HG02642 (cell line): ENCODE measurements at regions not wholly inside any gene's neighbourhood (a gene's known extent, or its start where the extent isn't known, plus 50 kb on each side); places are given as distances from the start of the nearest gene placed in this dataset.
"Not testable (repeated sequence)": the region's sequence is repeated elsewhere in the genome, so short reads cannot be mapped to it uniquely, and the experiment has no call there.

Experiments used
- ATAC-seq: cut with Tn5 transposase; IDR thresholded peaks from one replicate; pipeline ENCODE4 v1.9.1; 2021; ENCODE audit warnings: mild to moderate bottlenecking; ENCODE audit not compliant: unreplicated experiment, poor library complexity

GRCh38 chr4:137966504-137966903, 275.6 kb downstream of the SLC7A11 start:
- ATAC-seq = no peak

DNA sequence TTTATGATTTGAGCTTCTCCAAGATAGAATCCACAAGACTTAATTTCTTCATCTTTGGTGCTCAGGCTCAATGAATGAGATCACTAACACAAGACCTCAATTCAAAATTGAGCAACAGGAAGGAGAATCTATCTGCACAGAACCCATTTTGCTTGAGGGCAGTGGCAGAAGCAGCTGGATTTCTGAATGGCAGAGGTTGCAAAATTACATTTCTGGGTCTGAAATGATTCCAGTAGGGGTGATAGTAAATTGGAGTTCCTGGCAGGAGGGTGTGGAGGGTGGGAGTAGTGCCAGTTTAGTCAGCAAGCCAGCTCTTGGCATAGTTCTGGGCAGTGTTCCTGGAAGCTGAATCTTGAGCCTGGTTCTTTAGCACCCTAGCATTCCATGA, 281.1 kb downstream of the SLC7A11 start:
- no peak for ATAC-seq

- ATAC-seq = no peak
Measured at GRCh38 chr4:137960371-137961050, 281.6 kb downstream of the SLC7A11 start.

GRCh38 chr4:137957806-137958205, 284.3 kb downstream of the SLC7A11 start:
- no peak for ATAC-seq

DNA sequence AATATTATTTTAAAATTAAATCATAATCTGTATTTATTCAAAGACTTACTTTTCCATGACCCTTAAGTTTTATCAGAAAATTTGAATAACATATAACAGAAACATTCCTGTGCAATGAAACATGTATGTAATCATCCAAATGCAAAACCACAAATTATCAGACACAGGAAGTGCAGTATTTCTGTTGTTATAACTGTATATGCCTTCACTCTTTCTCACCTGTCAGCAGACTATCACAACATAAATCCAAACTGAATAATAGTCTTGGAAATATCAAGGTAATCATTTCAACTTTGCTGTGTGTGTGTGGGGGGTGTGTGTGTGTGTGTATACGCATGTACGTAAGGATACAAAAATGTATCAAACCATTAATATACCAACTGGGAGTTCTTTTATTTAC, 285.9 kb downstream of the SLC7A11 start:
- ATAC-seq = no peak

DNA sequence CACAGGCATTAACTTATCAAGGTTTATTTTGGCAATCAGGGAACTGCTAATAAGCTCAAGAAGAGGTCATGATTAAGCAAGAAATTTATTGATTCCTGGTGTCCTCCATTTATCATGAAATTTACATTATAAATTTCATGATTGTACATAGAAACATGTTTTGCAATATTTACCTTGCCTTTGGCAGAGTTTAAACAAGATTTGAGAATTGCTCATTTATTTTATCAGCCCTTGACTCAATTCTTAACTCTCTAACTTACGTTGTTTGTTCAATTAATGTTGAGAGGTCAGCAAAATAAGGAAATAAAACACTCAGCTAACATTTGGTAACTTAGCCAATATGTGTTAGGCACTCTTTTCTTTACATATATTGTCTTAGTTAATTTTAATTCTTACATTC, 286.6 kb downstream of the SLC7A11 start:
- no peak for ATAC-seq

GRCh38 chr4:137952116-137952515, 290.0 kb downstream of the SLC7A11 start:
- ATAC-seq = no peak

GRCh38 chr4:137950286-137950685, 291.9 kb downstream of the SLC7A11 start:
- ATAC-seq = no peak

DNA sequence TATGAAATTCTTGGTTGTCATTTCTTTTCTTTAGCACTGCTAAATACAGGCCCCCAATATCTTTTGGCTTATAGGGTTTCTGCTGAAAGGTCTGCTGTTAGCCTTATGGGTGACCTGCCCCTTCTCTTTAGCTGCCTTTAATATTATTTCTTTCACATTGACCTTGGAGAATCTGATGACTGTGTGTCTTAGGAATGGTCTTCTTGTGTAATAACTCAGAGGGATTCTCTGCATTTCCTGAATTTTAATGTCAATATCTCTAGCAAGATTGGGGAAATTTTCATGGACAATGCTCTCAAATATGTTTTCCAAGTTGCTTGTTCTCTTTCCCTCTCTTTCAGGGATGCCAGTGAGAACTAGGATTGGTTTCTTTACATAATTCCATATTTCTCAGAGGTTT, 292.4 kb downstream of the SLC7A11 start:
- no peak for ATAC-seq

DNA sequence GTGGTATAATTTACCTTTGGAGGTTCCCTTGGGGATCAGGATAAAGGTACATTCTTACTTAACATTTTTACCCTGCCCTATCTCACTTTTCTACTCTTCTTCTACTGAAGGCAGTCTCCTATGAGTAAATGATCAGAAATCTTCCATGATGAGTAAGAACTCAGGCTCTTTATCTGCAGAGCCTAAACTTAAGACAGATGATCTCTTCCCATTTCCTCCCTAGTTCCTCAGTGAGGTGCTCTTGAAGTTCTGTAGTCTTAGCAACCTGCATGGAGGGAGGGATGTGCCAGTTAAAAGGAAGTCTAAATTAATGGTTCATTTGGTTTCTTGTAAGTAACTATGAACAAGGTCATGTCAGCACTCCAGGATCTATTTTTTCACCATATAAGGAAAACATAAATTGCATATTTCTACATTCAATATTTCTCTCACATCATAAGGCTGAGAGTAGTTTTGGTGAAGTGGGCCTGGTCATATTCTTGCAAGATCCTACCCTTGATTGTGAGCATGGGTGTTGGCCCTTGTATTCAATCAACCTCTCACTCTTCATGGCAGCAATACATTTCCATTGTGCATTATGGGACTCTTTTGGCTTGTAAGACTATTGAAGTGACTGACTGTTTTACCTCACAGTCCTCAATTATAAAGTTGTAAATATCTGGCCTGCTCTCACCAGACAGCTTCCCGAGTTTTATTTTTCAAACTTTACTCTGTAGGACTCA, 295.5 kb downstream of the SLC7A11 start:
- no peak for ATAC-seq

GRCh38 chr4:137942815-137943214, 299.3 kb downstream of the SLC7A11 start:
- ATAC-seq = not testable (repeated sequence)

- not testable (repeated sequence) for ATAC-seq
Measured at GRCh38 chr4:137942015-137942515, 300.1 kb downstream of the SLC7A11 start.

DNA sequence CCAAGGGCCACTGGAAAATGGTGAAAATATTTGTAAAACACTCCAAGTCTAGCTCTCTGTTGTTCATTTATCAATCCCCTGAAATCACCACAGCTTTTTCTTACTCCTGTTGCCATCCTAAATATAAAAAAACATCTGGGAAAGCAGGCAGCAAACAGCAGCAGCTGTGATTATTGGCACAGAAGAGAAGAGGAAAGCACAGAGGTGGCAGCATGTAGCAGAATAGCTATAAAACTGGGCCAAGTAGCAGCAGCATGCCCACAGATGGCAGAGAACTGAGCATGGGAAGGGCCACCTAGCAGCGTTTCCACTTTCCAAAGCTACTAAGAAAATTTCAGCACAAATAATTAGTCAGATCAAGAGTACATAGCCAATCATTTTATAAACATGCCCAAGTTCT, 307.2 kb downstream of the SLC7A11 start:
- ATAC-seq = no peak

DNA sequence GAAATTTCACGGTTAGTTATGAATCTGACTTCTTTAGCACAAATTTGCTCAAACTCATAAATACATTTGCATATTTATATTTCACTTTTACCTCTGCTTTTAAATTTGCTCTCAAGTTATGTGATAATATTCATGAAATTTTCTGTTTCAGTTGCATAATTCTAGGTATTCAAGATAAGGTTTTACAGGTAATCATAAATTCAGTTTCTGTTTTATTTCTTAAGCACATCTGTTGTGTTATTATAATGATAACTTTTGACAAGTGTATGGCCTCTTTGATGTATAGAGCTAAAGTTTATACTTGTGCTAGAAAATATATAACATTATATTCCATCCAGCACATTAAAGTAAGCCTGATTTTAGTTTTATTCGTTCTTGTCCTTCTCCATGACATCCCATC, 308.1 kb downstream of the SLC7A11 start:
- no peak for ATAC-seq

- ATAC-seq = no peak
Measured at GRCh38 chr4:137927972-137928371, 314.2 kb downstream of the SLC7A11 start.

DNA sequence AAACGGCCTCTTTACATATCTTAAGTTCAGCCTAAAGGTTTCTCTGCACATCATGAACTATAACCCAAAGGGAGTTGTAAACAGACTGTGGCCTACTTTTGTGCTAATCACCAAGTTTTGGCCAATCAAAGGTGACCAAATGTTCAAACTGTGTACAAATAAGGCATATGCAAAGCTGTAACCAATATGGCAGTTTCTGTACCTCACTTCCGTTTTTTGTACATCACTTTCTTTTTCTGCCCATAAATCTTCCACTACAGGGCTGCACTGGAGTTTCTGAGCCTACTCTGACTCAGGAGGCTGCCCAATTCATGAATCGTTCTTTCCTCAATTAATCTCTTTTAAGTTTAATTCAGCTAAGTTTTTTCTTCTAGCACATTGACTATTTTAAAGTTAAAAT, 318.7 kb downstream of the SLC7A11 start:
- no peak for ATAC-seq

- ATAC-seq = no peak
Measured at GRCh38 chr4:137922721-137923120, 319.4 kb downstream of the SLC7A11 start.

GRCh38 chr4:137909529-137910309, 332.4 kb downstream of the SLC7A11 start:
- ATAC-seq = no peak

GRCh38 chr4:137905930-137906329, 336.2 kb downstream of the SLC7A11 start:
- no peak for ATAC-seq

- no peak for ATAC-seq
Measured at GRCh38 chr4:137901114-137901513, 341.0 kb downstream of the SLC7A11 start.

DNA sequence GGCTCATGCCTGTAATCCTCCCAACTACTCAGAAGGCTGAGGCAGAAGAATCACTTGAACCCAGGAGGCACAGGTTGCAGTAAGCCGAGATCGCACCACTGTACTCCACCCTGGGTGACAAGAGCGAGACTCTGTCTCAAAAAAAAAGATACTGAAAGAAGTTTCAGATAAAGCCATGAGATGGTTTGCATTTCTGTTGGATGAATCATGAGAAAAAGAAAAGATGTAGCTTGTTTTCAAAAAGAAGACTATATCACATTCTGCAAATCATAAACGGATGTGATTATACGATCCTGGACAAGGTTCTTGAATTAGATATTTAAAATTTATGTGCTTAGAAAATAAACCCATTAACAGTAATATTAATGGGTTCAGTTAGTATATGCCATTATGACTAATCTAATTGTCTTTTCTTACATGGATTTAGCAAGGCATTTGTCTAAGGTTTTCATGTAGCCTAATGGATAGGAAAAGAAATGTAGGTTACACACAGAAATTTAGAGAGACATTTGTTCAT, 345.9 kb downstream of the SLC7A11 start:
- no peak for ATAC-seq
